ENCODE measurements at regions not wholly inside any gene's neighbourhood (a gene's known extent, or its start where the extent isn't known, plus 50 kb on each side); places are given as distances from the start of the nearest gene placed in this dataset.

DNA sequence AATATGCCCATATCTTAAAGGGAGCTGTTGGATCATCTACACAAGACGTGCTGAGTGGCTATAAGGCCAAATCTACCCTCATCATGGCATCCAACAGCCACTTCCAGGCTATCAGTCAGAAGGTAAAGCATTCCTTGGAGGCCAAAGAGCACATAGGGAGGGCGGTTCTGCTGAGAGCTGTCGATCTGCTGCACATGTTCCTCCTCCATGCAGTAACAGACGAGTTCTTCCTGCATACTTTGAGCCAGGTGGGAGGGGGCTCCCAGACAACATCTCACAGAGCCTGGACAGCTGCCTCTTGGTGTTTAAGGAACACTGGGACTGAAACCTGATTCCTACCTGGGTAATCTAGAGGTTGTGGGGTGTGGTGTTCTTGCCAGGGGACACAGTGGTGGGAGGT, 93.3 kb upstream of the RAI14 start:
- no peak for DNase-seq (ENCODE audit: low read depth)

GRCh38 chr5:34563269-34563668, 92.9 kb upstream of the RAI14 start:
- no peak for DNase-seq (ENCODE audit: low read depth)

DNA sequence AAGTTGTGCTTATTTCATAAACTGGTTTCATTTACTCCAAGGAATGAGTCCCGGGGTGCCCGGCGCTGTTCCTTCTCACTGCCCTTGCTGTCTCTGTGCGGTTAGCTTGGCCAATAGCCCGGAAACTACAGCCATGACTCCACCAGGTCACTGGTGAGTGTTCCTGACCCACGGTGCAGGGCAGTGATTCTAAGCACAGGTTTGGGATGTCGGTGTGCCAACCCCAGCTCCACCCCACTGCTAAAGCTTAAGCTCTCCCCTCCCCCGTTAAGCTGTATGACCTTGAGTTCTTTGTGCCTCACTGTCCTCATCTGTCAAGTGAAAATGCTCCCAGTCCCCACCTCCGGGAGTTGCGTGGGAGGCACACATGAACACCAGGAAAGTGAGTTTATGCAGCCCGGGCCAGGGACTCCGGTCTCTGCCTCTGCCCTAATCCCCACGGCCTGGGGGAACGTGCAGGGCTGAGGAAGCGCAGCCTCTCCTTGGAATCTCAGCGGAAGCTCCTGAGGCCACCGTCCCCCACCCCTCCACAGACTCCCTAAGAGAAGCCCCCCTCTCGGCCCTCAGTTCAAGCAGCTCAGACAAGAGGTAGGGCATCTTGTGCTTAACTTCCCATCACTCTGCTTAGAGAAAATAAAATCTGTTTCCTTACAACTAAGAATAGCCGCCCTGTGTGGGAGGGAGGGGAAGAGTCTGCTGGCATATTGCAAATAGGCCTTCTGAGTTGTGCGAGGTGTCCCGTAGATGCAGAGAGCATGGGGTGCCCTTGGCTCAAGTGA, 92.0 kb upstream of the RAI14 start:
- no peak for DNase-seq (ENCODE audit: low read depth)

DNA sequence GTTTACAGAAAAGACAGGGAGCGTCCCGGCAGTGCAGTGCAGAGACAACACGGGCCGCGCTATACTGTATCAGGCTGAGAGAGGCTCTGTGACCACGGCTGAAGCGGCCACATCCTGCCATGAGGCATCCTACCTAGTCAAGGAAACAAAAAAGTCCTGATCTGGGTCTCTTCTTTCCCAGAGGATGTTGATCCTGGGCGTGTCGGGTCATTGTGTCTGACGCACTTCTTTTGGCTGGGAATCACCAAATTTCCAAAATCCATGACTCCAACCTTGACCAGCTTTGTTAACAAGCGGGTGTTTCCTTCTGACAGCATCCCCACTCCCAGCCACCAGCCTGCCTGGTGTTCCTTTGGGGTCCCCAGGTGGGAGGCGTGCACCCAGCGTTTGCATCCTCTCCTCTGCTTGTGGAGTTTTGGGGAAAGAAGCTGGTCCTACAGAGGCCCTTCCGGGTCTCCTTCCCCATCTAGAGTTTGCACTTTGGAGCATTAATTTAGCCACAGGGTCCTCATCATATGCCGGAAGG, 91.4 kb upstream of the RAI14 start:
- no peak for DNase-seq (ENCODE audit: low read depth)

DNA sequence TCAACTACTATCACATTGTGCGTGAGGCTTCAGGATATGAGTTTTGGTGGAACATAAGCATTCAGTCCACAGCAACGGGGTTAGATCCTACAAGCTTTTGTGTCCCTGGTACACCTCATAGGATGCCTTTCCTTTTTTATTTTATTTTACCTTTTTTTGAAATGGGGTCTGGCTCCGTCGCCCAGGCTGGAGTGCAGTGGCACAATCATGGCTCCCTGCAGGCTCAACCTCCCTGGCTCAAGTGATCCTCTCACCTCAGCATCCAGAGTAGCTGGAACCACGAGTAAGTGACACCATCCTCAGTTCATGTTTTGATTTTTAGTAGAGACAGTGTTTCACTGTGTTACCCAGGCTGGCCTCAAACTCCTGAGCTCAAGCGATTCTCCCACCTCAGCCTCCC, 86.0 kb upstream of the RAI14 start:
- DNase-seq (ENCODE audit: low read depth), result no peak

DNA sequence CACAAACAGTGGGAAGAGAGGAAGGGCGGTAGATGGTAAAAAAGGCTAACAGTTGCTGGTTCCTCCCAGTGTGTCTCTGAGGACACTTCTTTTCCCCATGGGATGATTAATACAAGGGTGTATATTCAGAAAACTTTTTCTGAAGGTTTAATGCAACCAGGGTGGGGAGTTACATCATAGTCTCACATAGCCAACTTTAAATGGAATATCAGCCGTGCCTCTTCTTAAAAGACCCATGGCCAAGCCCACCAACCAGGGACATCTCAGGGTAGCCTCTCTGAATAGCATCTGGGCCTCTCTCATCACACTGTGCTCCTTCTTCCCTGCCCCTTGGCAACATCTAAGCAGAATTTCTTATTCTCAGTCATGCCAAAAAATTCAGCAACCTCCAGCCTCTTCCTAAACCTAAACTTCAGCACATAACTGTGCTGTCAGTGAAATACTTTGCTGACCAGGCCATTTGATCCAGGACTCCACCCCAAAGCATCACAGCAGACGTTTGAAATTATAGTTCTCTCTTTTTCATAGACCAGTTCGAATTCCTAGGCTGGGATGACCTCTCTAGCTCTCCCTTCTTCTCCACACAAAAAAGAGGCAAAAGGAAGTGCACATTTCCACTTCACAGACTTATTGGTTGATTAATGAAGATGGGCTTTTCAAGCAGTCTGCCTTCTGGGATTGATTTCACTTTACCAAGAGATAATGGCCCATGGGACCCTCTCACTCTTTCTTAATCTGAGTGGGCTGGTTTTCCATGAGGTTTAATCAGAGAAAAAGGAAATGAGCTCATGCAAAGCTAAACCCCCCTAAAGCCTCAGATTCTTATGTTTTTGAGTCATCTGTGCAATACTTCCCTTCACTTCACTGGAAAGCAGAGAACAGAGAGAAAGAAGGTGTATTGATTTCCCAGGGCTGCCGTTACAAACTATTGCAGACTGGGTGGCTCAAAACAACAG, 85.1 kb upstream of the RAI14 start:
- no peak for DNase-seq (ENCODE audit: low read depth)

GRCh38 chr5:34571677-34572041, 84.5 kb upstream of the RAI14 start:
- DNase-seq (ENCODE audit: low read depth), result no peak

GRCh38 chr5:34574936-34575467, 81.1 kb upstream of the RAI14 start:
- no peak for DNase-seq (ENCODE audit: low read depth)

DNA sequence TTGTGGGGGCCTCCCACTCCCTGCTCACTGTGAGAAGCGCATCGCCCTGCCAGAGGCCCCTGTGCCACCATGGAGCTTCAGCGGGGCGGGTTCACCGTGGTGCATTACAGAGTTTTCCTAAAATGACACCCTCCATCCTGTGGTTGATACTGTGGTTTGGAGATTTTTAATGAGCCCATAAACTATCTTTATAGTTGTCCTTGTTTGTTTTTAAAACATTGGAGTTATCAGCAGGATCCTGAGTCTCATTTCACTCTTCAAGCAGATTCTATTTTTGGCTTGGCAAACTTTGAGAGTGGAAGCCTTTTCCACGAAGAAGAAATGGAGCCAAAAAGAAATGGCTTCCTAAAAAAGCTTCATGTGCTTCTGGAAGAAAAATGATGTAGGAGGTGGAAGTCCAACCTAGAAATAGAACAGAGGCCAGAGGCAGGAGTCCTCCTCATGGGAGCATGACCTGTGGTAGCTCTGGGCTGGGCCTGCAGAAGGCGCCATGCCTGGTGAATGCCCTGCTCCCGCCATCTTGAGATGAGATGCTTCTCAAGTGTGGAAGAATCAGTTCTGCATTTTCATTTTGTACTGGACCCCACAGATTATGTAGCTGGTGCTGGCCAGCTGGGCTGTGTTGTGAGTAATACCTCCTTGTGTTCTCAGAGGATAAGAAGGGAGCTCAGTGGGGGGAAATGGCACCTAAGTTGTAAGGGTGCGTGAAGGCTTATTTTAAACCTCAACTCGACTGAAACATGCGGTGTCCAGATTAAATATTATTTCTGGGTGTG, 79.0 kb upstream of the RAI14 start:
- no peak for DNase-seq (ENCODE audit: low read depth)

GRCh38 chr5:34578962-34579361, 77.2 kb upstream of the RAI14 start:
- no peak for DNase-seq (ENCODE audit: low read depth)

- DNase-seq (ENCODE audit: low read depth), result no peak
Measured at GRCh38 chr5:34580983-34581382, 75.1 kb upstream of the RAI14 start.

DNA sequence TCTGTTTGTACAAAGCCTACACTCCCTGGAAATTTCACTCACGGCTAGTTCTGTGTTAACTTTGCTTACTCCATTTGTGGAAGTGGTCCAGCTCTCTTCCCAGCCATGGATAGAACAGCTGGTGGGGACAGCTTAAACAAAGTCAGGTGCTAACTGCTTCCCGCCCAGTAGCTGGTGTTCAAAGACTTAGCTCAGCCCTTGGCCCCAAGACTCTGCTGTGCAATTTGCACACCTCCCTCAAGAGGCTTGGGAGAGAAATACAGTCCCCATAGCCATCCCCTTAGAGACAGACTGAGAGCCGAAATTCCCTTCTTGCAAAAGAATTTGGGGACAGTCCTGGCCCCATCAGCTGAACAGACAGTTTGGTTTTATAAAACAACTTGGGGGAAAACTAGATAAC, 73.8 kb upstream of the RAI14 start:
- no peak for DNase-seq (ENCODE audit: low read depth)

DNA sequence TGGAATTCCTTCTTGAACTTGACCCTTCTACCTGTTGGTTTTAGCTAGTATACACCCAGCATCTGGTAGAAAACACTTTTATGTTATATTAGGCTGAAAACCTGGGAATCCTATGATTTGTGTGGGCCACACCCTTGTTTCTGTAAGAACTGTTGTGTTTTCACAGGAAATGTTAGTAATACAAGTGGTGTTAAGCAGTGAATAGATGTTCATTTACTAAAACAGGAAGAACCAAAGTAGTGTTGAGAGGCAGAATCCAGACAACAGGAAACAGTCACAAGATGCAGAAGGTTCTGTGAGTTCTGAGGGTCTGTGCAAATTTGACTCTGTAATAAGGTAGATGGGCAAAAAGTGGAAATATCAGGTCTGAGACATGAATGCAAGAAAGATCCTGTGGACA, 73.0 kb upstream of the RAI14 start:
- DNase-seq (ENCODE audit: low read depth), result no peak

- DNase-seq (ENCODE audit: low read depth), result no peak
Measured at GRCh38 chr5:34584165-34584564, 72.0 kb upstream of the RAI14 start.

DNA sequence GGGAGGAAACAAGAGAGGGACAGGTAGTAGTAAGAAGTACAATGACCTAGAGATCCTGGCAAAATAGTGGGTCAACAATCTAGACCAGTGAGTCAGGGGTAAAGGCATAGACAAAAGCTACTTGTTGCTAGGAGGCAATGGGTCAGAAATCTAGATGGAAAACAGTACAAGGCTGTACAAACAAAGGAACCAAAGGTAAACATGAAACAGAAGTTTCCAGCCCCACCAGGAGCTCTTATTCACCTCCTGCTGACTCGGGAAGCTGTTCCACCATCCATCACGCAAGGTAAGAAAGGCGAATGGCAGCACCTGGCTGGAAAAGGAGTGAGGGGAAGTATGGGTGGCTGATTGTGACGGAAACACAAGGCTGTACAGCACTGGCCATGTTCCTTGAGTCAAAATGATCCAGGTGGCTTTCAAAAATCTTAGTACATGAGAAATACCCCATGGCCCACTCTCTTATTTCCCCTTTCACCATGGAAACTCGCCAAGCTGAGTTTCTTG, 70.5 kb upstream of the RAI14 start:
- no peak for DNase-seq (ENCODE audit: low read depth)

- no peak for DNase-seq (ENCODE audit: low read depth)
Measured at GRCh38 chr5:34586117-34586885, 69.8 kb upstream of the RAI14 start.

DNA sequence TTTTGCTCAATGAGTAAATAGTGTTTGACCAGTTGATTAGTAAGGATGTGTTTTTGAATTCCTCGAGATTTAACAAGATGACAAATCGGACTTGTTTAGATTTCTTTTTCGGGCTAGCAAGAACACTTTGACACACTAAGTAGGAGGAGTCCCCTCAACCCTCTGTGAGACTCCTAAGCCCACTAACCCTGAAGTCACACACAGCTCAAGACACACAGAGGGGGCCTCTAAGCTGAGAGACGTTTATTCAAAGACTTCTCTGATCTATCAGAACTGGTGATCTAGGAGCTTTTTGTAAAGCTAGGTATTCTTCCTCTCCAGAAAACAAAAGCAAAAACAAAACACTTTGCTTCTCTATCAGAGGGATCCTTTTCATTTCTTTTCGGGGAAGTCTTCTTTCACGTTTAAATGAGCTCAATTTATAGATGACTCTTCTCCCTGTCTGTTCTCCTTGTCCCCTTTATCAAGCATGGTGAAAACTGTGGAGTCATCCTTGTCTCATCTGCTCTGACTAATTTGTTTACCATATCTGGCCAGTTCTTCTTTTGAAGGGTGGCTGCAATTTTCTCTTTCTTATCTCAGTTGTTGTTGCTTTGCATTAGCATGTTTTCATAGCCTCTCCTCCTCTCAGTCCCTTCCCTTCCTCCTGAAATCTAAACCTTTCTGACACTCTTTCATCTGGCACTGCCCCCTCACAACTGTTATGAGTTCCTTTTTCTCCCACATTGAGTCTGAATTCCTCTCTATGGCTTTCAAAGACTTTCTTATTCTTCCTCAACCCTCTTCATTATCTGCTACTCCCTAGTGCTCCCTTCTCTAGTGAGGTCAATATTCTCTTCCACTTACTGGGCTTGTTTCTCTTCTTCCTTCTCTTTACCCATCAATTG, 68.5 kb upstream of the RAI14 start:
- no peak for DNase-seq (ENCODE audit: low read depth)

DNA sequence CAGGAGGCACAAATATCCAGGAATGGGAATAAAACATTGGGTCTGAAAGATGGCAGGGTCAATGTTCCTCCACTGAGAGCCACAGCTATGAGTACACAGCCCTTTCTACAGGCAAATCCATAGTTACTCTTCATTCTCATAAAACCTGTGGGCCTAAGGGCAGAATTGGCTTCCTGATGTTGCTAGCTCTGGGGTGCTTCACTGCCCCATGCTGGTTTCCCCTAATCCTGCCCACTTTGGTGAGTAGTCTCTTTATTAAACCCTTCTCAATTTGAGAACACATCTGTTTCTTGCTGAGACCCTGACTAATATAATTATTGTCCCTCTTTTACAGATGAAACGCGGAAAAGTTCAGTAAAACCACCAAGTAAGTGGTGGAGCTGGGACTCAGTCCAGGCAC, 66.3 kb upstream of the RAI14 start:
- DNase-seq (ENCODE audit: low read depth), result no peak

DNA sequence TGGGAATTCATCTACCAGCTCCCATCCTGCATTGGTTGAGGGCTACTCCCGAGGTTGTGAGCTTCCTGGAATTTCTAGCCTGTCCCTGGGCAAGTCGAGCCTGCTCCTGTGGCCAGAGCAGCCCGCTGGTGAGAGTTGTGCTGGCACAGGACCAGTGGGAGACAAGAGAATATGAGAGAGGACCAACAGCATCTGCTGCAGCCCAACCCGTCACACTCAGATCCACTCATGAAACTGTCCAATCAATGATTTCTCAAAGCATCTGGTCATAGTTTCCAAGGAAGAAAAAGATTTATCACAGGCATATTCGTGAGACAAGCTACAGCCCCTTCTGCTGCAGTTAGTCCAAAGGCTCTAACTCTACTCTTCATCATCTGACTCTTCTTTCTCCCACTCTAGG, 64.4 kb upstream of the RAI14 start:
- DNase-seq (ENCODE audit: low read depth), result no peak
